Cardiac muscle cell (in vitro differentiated cells and primary cell): ENCODE measurements at regions not wholly inside any gene's neighbourhood (a gene's known extent, or its start where the extent isn't known, plus 50 kb on each side); places are given as distances from the start of the nearest gene placed in this dataset.
A peak's percentile ranks its signal among the peaks of the same experiment; 100 is the strongest.

Source experiments
- DNase-seq, 2 donors: peaks; one replicate each; pipeline versions ENCODE4 v3.0.0 to v3.0.0-alpha.2; 2010 to 2017; ENCODE audit warnings: low read depth in 1 of 2, low spot score in 1 of 2
- H3K27ac ChIP-seq: fragments of 200-600 bp; sonication (generic); 2 replicates; pipeline ENCODE4 v1.5.1; 2016
- H3K27me3 ChIP-seq: fragments of 200-600 bp; sonication (generic); 2 replicates; pipeline ENCODE4 v1.6.0; 2016; ENCODE audit warnings: control low read depth
- H3K36me3 ChIP-seq: fragments of 200-600 bp; sonication (generic); 2 replicates; pipeline ENCODE4 v1.5.1; 2016; ENCODE audit warnings: control low read depth
- H3K4me1 ChIP-seq: fragments of 200-600 bp; sonication (generic); 2 replicates; pipeline ENCODE4 v1.8.1; 2017; ENCODE audit warnings: low read depth, mild to moderate bottlenecking, mixed run types
- H3K4me3 ChIP-seq: fragments of 200-600 bp; sonication (generic); 2 replicates; pipeline ENCODE4 v1.5.1; 2016; ENCODE audit warnings: mild to moderate bottlenecking
- H3K9me3 ChIP-seq: fragments of 200-600 bp; sonication (generic); 2 replicates; pipeline ENCODE4 v1.5.1; 2017; ENCODE audit warnings: low read depth, mild to moderate bottlenecking, control low read depth
- TF ChIP-seq, protein P1 (sequence below): IDR thresholded peaks from 2 replicates; pipeline ENCODE4 v1.5.1; 2012; ENCODE audit warnings: low read depth, mild to moderate bottlenecking, low read length

DNA sequence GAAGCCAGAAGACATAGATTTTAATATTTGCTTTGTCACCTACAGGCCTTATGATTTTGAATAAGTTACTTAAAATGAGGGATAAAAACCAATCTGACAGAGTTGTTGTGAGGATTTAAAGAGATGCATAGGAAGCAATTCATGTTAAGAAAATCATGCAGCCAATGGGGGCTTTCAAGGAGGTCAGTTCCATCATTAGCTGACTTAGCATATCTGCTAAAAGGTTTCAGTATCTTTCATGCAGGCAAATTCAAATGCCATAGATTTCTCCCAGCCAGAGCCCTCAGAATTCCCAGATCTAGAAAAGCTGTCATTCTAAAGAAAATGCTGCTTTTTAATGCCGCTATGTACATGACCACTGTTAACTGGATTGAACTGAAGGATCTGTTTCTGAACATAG lies 176.1 kb downstream of the GOLIM4 start:
- Histone ChIP-seq H3K4me1 (no peaks in the 10 kb centered on the region), H3K27me3 (no peaks in the 10 kb centered on the region), H3K36me3 (no peaks in the 10 kb centered on the region), H3K9me3 (no peaks in the 10 kb centered on the region), H3K4me3 (no peak overlapping the region), H3K27ac (no peak overlapping the region)
- no peak for DNase-seq
- TF ChIP-seq, protein P1, sequence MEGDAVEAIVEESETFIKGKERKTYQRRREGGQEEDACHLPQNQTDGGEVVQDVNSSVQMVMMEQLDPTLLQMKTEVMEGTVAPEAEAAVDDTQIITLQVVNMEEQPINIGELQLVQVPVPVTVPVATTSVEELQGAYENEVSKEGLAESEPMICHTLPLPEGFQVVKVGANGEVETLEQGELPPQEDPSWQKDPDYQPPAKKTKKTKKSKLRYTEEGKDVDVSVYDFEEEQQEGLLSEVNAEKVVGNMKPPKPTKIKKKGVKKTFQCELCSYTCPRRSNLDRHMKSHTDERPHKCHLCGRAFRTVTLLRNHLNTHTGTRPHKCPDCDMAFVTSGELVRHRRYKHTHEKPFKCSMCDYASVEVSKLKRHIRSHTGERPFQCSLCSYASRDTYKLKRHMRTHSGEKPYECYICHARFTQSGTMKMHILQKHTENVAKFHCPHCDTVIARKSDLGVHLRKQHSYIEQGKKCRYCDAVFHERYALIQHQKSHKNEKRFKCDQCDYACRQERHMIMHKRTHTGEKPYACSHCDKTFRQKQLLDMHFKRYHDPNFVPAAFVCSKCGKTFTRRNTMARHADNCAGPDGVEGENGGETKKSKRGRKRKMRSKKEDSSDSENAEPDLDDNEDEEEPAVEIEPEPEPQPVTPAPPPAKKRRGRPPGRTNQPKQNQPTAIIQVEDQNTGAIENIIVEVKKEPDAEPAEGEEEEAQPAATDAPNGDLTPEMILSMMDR = no peak

DNA sequence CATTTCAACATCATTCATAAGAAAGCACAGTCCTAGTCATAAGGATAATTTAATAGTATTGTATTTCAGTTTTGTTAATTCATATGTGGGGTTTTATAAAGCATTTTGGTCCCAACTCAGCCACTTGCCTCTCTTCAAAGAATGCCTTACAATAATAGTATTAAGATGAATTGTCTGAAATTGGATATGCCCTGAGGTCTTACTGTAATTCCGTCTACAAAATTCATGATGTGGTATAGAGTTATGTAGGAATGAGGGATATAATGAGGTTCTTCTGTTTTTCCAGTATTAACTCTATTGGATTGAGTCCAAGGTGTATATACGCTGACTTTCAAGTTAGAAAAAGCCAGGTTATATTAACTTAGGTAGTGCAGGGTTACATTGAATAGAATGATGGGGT lies 177.0 kb downstream of the GOLIM4 start:
- H3K36me3 ChIP-seq = no peaks in the 10 kb centered on the region
- H3K9me3 ChIP-seq = no peaks in the 10 kb centered on the region
- no peak overlapping the region for H3K4me3 ChIP-seq
- H3K27ac ChIP-seq = no peak overlapping the region
- no peaks in the 10 kb centered on the region for H3K27me3 ChIP-seq
- no peaks in the 10 kb centered on the region for H3K4me1 ChIP-seq
- DNase-seq = no peak
- TF ChIP-seq, protein P1 = no peak

DNA sequence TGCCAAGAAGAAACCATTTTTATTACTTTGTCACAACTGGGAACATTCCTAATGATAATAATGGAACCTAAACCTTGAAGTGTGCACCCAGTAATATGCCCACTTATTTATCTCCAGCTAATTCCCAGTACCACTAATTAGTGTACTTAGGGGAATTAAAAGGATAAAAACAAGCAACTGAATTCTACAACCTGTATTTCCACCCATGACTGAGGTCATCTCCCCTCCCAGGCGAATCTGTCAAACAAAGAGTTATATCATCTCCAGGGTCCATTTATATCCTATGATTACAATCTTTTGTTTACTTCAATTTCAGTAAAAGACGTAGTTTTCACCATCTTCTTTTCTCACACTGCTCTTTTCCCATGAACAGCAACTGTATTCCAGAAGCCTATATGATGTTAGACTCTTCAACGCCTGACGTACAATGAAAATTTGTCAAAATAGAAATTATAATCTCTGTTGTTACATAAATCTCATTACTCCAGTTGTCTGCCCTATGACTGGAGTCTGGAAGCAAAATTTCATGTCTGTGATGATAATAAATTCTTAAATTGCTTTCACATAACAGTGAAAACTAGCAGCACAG lies 177.6 kb downstream of the GOLIM4 start:
- TF ChIP-seq, protein P1 = no peak
- no peaks in the 10 kb centered on the region for H3K4me1 ChIP-seq
- no peak for DNase-seq
- no peaks in the 10 kb centered on the region for H3K27me3 ChIP-seq
- no peak overlapping the region for H3K27ac ChIP-seq
- no peaks in the 10 kb centered on the region for H3K9me3 ChIP-seq
- no peaks in the 10 kb centered on the region for H3K36me3 ChIP-seq
- H3K4me3 ChIP-seq = no peak overlapping the region

DNA sequence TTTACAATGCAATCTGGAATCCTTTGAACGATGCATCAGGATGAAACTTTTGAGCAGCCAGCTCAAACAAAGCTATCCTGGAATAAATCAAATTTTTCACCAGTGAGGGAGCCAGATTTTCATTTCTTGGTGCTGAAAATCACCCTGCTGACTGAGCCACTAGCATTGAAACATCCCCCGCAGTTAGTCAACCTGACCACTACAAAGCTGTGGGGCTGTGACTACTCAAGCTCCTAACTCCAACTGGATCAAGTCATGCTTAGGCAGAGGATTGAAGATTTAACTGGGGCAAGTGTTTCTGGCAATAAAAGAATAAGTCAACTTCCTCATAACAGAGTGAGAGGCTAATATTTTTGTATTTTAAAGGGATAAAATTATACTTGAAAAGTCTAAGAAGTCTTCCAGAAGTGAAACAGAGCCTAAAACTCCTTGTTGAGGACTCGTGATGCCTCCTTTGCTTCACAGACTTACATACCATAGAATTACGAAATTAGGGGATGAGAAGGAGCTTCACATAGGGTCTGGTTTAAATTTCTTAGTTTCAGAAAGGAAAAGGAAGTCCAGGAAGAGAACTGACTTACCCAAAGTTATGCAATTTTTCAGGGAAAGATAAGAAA lies 177.8 kb downstream of the SERPINI1 start:
- no peaks in the 10 kb centered on the region for H3K9me3 ChIP-seq
- peaks cover 18% of the 10 kb centered on the region for H3K4me1 ChIP-seq
- DNase-seq = peak; percentile 35 to 78
- no peaks in the 10 kb centered on the region for H3K36me3 ChIP-seq
- no peaks in the 10 kb centered on the region for H3K27me3 ChIP-seq
- H3K27ac ChIP-seq = no peak overlapping the region
- TF ChIP-seq, protein P1 = peak; percentile 16
- no peak overlapping the region for H3K4me3 ChIP-seq

DNA sequence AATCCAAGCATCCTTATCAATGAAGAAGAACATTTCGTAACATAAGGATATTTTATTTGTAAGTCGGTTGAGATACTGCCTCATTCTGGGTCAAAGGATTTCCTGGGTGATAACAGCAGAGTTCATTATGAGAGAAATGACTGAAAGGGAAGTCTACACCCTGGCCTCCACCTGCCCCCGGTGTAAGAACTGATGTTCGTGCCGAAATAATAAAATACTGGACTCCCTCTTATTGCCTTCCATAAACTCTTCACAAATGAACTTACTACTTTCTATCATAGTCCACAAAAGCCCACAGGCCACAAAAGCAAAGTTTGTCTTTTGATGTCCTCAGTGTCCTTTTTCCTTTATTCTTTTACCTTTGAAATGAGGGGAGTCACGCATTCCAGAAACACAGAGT lies 174.4 kb downstream of the SERPINI1 start:
- Histone ChIP-seq H3K27ac (no peak overlapping the region), H3K4me1 (peaks cover 24% of the 10 kb centered on the region), H3K9me3 (no peaks in the 10 kb centered on the region), H3K4me3 (no peak overlapping the region), H3K36me3 (no peaks in the 10 kb centered on the region), H3K27me3 (no peaks in the 10 kb centered on the region)
- TF ChIP-seq, protein P1 = no peak
- no peak for DNase-seq
